SK-N-SH treated with all-trans-retinoic acid at 6 μM for 48 hours (cell line): ENCODE measurements at regions not wholly inside any gene's neighbourhood (a gene's known extent, or its start where the extent isn't known, plus 50 kb on each side); places are given as distances from the start of the nearest gene placed in this dataset.
A peak's percentile ranks its signal among the peaks of the same experiment; 100 is the strongest.

Source experiments
- ATAC-seq: fragments of 200-7000 bp; cut with Tn5 transposase; 3 replicates; pipeline ENCODE4 v1.9.1; 2020; ENCODE audit warnings: mild to moderate bottlenecking, moderate library complexity
- BACH2 ChIP-seq: fragments of 250-450 bp; sonication (Bioruptor Pico); IDR thresholded peaks from 2 replicates; pipeline ENCODE4 v1.9.0; 2021; ENCODE audit warnings: mild to moderate bottlenecking, borderline replicate concordance
- CSDC2 ChIP-seq: fragments of 250-450 bp; sonication (Bioruptor Pico); IDR thresholded peaks from 2 replicates; pipeline ENCODE4 v1.5.0; 2020; ENCODE audit warnings: mild to moderate bottlenecking, moderate library complexity
- ESRRG ChIP-seq: fragments of 250-450 bp; sonication (Bioruptor Pico); IDR thresholded peaks from 2 replicates; pipeline ENCODE4 v1.6.1; 2021; ENCODE audit warnings: mild to moderate bottlenecking
- GLIS3 ChIP-seq: fragments of 250-450 bp; sonication (Bioruptor Pico); IDR thresholded peaks from 2 replicates; pipeline ENCODE4 v1.5.0; 2020; ENCODE audit warnings: mild to moderate bottlenecking, moderate library complexity
- ISL1 ChIP-seq: fragments of 250-450 bp; sonication (Bioruptor Pico); IDR thresholded peaks from 2 replicates; pipeline ENCODE4 v2.1.2; 2022; ENCODE audit warnings: mild to moderate bottlenecking, moderate library complexity
- PPARA ChIP-seq: fragments of 250-450 bp; sonication (Bioruptor Pico); IDR thresholded peaks from 2 replicates; pipeline ENCODE4 v1.5.0; 2020; ENCODE audit warnings: mild to moderate bottlenecking, borderline replicate concordance
- RARB ChIP-seq: fragments of 250-450 bp; sonication (Bioruptor Pico); IDR thresholded peaks from 2 replicates; pipeline ENCODE4 v1.8.0; 2021; ENCODE audit warnings: mild to moderate bottlenecking, moderate library complexity
- TCF4 ChIP-seq: fragments of 250-450 bp; sonication (Bioruptor Pico); IDR thresholded peaks from 2 replicates; pipeline ENCODE4 v1.8.0; 2021; ENCODE audit warnings: mild to moderate bottlenecking, moderate library complexity, borderline replicate concordance
- TOX ChIP-seq: fragments of 250-450 bp; sonication (Bioruptor Pico); IDR thresholded peaks from 2 replicates; pipeline ENCODE4 v1.8.0; 2021; ENCODE audit warnings: mild to moderate bottlenecking, moderate library complexity, borderline replicate concordance
- ZC3H10 ChIP-seq: fragments of 250-450 bp; sonication (Bioruptor Pico); IDR thresholded peaks from 2 replicates; pipeline ENCODE4 v1.5.1; 2021; ENCODE audit warnings: mild to moderate bottlenecking, moderate library complexity
- ZFP3 ChIP-seq: fragments of 250-450 bp; sonication (Bioruptor Pico); IDR thresholded peaks from 2 replicates; pipeline ENCODE4 v1.5.0; 2020; ENCODE audit warnings: mild to moderate bottlenecking, moderate library complexity
- ZNF565 ChIP-seq: fragments of 450-650 bp; formaldehyde crosslinking; conservative IDR thresholded peaks from 2 replicates; pipeline ENCODE4 v1.5.0; 2020; ENCODE audit warnings: low read depth, mild to moderate bottlenecking, moderate library complexity
- ZNF70 ChIP-seq: fragments of 450-650 bp; formaldehyde crosslinking; IDR thresholded peaks from 2 replicates; pipeline ENCODE4 v1.5.0; 2020; ENCODE audit warnings: mild to moderate bottlenecking, moderate library complexity
- ZNF8 ChIP-seq: fragments of 450-650 bp; formaldehyde crosslinking; IDR thresholded peaks from 2 replicates; pipeline ENCODE4 v1.5.0; 2020; ENCODE audit warnings: mild to moderate bottlenecking, moderate library complexity
- TF ChIP-seq, protein P1 (sequence below): fragments of 250-450 bp; sonication (Bioruptor Pico); IDR thresholded peaks from 2 replicates; pipeline ENCODE4 v1.5.0; 2020; ENCODE audit warnings: mild to moderate bottlenecking, moderate library complexity
- TF ChIP-seq, protein P2 (sequence below): fragments of 250-450 bp; sonication (Bioruptor Pico); IDR thresholded peaks from 2 replicates; pipeline ENCODE4 v1.8.0; 2021; ENCODE audit warnings: low read depth, mild to moderate bottlenecking, moderate library complexity, borderline replicate concordance
- TF ChIP-seq, protein P3 (sequence below): fragments of 250-450 bp; sonication (Bioruptor Pico); IDR thresholded peaks from 2 replicates; pipeline ENCODE4 v1.8.0; 2020; ENCODE audit warnings: mild to moderate bottlenecking, moderate library complexity, borderline replicate concordance

DNA sequence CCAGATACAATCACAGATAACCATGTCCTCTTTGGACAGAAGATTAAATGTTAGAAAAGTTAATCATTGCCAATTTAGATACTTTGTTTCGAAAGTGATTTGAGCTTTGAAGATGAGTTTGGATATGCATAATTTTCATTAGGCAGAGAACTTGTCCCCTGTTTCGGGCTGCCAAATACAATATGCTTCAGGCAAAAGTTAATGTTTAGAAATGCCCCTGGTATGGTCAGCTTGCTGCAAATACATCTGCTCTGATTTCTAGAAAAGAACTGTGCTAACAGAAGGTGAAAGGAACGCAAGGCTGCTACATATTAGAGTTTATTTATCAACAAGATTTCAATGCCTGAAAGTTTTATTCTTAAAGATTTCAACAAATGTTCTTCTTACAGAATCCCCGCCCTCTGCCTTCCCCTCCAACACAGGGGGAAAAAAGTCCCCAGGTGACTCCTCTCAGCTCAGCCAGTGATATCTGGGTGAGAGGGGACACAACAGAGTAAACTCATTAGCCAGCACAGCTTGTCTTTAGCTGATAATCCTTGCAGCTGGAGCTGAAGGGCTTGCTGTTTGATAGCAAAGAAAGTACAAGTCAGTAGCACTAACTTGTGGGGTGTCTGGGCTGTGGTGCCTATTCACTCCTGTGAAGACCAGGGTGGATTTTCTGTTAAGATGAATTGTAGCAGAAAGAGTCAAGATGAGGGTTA, 435.7 kb downstream of the DMAC1 start:
- no peak for ATAC-seq
- no peak for TF ChIP-seq GLIS3 (CRISPR knock-in tag)
- no peak for TF ChIP-seq ESRRG (CRISPR knock-in tag)
- TF ChIP-seq, protein P1, sequence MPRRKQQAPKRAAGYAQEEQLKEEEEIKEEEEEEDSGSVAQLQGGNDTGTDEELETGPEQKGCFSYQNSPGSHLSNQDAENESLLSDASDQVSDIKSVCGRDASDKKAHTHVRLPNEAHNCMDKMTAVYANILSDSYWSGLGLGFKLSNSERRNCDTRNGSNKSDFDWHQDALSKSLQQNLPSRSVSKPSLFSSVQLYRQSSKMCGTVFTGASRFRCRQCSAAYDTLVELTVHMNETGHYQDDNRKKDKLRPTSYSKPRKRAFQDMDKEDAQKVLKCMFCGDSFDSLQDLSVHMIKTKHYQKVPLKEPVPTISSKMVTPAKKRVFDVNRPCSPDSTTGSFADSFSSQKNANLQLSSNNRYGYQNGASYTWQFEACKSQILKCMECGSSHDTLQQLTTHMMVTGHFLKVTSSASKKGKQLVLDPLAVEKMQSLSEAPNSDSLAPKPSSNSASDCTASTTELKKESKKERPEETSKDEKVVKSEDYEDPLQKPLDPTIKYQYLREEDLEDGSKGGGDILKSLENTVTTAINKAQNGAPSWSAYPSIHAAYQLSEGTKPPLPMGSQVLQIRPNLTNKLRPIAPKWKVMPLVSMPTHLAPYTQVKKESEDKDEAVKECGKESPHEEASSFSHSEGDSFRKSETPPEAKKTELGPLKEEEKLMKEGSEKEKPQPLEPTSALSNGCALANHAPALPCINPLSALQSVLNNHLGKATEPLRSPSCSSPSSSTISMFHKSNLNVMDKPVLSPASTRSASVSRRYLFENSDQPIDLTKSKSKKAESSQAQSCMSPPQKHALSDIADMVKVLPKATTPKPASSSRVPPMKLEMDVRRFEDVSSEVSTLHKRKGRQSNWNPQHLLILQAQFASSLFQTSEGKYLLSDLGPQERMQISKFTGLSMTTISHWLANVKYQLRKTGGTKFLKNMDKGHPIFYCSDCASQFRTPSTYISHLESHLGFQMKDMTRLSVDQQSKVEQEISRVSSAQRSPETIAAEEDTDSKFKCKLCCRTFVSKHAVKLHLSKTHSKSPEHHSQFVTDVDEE (CRISPR knock-in tag) = no peak
- TF ChIP-seq ISL1 (CRISPR knock-in tag) = no peak
- no peak for TF ChIP-seq TCF4 (CRISPR knock-in tag)
- TF ChIP-seq, protein P2, sequence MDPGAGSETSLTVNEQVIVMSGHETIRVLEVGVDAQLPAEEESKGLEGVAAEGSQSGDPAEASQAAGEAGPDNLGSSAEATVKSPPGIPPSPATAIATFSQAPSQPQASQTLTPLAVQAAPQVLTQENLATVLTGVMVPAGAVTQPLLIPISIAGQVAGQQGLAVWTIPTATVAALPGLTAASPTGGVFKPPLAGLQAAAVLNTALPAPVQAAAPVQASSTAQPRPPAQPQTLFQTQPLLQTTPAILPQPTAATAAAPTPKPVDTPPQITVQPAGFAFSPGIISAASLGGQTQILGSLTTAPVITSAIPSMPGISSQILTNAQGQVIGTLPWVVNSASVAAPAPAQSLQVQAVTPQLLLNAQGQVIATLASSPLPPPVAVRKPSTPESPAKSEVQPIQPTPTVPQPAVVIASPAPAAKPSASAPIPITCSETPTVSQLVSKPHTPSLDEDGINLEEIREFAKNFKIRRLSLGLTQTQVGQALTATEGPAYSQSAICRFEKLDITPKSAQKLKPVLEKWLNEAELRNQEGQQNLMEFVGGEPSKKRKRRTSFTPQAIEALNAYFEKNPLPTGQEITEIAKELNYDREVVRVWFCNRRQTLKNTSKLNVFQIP (CRISPR knock-in tag) = no peak
- TF ChIP-seq, protein P3, sequence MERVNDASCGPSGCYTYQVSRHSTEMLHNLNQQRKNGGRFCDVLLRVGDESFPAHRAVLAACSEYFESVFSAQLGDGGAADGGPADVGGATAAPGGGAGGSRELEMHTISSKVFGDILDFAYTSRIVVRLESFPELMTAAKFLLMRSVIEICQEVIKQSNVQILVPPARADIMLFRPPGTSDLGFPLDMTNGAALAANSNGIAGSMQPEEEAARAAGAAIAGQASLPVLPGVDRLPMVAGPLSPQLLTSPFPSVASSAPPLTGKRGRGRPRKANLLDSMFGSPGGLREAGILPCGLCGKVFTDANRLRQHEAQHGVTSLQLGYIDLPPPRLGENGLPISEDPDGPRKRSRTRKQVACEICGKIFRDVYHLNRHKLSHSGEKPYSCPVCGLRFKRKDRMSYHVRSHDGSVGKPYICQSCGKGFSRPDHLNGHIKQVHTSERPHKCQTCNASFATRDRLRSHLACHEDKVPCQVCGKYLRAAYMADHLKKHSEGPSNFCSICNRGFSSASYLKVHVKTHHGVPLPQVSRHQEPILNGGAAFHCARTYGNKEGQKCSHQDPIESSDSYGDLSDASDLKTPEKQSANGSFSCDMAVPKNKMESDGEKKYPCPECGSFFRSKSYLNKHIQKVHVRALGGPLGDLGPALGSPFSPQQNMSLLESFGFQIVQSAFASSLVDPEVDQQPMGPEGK (CRISPR knock-in tag) = no peak
- no peak for TF ChIP-seq TOX

DNA sequence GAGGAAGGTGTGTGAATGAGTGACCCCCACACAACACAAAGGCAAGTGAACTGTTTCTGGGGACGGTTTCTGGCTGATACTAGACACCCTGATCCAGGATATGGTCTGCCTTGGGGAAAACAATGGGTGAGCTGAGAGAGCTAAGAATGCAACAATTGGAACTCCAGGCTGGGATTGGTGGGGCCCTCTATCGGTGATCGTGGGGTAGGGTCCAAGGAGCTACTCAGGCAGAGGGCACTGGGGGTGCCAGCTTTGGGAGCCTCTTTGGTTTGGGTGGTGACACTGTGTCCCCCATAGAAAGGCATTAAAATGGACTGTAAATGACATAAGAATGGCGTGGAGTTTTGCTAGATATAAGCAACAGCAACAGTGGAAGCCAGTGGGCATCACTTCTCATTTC, 439.1 kb downstream of the DMAC1 start:
- TF ChIP-seq CSDC2 (CRISPR knock-in tag) (no peak), RARB (CRISPR knock-in tag) (no peak), ZC3H10 (no peak), PPARA (no peak), ISL1 (CRISPR knock-in tag) (no peak), ZFP3 (CRISPR knock-in tag) (no peak), ZNF8 (CRISPR knock-in tag) (no peak), ZNF70 (no peak), GLIS3 (CRISPR knock-in tag) (no peak)
- TF ChIP-seq, protein P3 (CRISPR knock-in tag) = no peak
- TF ChIP-seq, protein P2 (CRISPR knock-in tag) = no peak
- ATAC-seq = no peak

DNA sequence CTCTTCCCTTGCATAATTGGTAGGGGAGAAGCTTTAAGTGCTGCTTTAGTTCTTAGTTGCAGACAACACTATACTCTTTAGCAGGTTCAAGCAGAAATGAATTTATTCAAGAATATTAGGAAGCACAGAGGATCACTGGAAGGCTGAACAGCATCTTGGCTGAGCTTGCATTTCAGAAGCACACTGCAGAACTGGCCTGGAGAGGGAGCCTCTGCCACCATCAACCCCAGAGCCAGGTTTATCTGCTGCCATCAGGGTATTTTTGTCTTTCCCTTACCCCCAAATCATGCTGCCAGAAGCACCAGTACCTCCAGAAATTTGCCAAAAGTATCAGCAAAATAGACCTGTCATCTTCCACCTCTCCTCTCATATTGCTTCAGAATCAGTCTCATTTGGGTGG, 440.7 kb downstream of the DMAC1 start:
- no peak for TF ChIP-seq TCF4 (CRISPR knock-in tag)
- ATAC-seq = peak; percentile 70

DNA sequence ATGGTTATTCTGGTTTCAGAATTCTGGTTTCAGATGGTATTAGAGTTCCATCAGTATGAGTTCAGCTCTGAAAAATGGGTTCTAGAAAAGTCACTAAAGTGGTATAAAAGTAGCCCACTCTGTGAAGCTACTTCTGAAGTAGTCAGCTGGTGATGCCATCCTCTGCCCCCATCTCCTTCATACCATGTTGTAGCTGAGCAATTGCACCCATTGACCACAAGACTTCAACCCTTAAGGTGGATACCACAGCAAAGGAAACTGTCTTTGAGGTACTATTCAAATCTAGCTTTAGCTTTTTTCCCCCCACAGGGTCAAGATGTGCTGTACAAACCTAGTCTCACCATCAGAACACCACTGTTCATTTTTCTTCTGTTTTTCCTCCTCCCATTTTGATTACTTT, 444.9 kb downstream of the DMAC1 start:
- ATAC-seq = no peak
- TF ChIP-seq BACH2 (CRISPR knock-in tag) = no peak
- TF ChIP-seq, protein P3 (CRISPR knock-in tag) = no peak
- no peak for TF ChIP-seq TCF4 (CRISPR knock-in tag)
- TF ChIP-seq GLIS3 (CRISPR knock-in tag) = no peak
- TF ChIP-seq ZNF565 = no peak
- no peak for TF ChIP-seq CSDC2 (CRISPR knock-in tag)
- no peak for TF ChIP-seq ISL1 (CRISPR knock-in tag)
- TF ChIP-seq, protein P1 (CRISPR knock-in tag) = no peak
- TF ChIP-seq, protein P2 (CRISPR knock-in tag) = no peak
